Prostate gland (tissue), 2 donors: ENCODE measurements at regions not wholly inside any gene's neighbourhood (a gene's known extent, or its start where the extent isn't known, plus 50 kb on each side); places are given as distances from the start of the nearest gene placed in this dataset.

Source experiments
- DNase-seq: peaks from one replicate; pipeline ENCODE4 v3.0.0-alpha.2; 2019; ENCODE audit warnings: low spot score
- H3K27ac ChIP-seq, 2 donors: fragments of 200-600 bp; sonication (generic); 2 replicates each; pipeline ENCODE4 v1.5.1; 2017 to 2019
- H3K27me3 ChIP-seq: fragments of 200-600 bp; sonication (generic); replicated peaks from 2 replicates; pipeline ENCODE4 v1.5.1; 2019; ENCODE audit not compliant: insufficient read depth
- H3K36me3 ChIP-seq, 2 donors: fragments of 200-600 bp; sonication (generic); 1 replicate in 1 of 2; 2 replicates in 1 of 2; pipeline versions ENCODE4 v1.5.1 to v1.8.1; 2017 to 2019
- H3K4me1 ChIP-seq: fragments of 200-600 bp; sonication (generic); replicated peaks from 2 replicates; pipeline ENCODE4 v1.5.1; 2019
- H3K4me3 ChIP-seq, 2 donors: fragments of 200-600 bp; sonication (generic); 2 replicates each; pipeline ENCODE4 v1.5.1; 2017 to 2019
- H3K9me3 ChIP-seq: fragments of 200-600 bp; sonication (generic); 2 replicates; pipeline ENCODE4 v1.5.1; 2017
- POLR2A ChIP-seq: fragments of 450-650 bp; IDR thresholded peaks from one replicate; pipeline ENCODE4 v1.6.1; 2016; ENCODE audit warnings: antibody characterized with exemption, mild to moderate bottlenecking
- POLR2AphosphoS5 ChIP-seq: sonication (generic); formaldehyde crosslinking; IDR thresholded peaks from one replicate; pipeline ENCODE4 v1.6.1; 2017; ENCODE audit warnings: antibody characterized with exemption
- WGBS: methylation state at CpG from one replicate; pipeline ENCODE4 v1.1.5; 2018; 5-methylcytosine and 5-hydroxymethylcytosine counted together
- intact Hi-C: fragments of 100-400 bp; cut with DNase I; formaldehyde crosslinking; loops from one replicate; pipeline ENCODE4 v1.14.2; 2022
- TF ChIP-seq, protein P1 (sequence below), 4 experiments: fragments of 200-600 bp in 2 of 4; fragments of 450-650 bp in 2 of 4; sonication (generic) in 2 of 4; IDR thresholded peaks; 1 replicate in 3 of 4; 2 replicates in 1 of 4; pipeline ENCODE4 v1.5.1; 2016 to 2019; ENCODE audit warnings: antibody characterized with exemption in 4 of 4, mild to moderate bottlenecking in 2 of 4, moderate library complexity in 2 of 4

DNA sequence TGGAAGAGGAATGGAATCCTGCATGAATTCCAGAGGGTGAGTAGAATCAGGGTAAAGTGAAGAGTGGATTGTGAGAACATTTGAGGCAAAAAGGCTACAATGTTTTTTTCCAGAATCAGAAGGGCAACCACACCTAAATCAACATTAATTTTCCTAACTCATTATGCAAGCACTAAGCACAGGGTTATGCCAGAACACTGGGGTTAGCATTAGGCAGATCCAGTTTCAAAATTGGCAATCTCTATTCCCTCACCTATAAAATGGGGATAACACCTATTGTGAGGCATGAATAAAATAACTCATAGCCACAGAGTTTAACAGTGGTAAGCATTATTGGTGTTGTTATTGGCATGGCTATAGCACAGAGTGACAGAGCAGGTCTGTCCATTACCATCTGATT is 378.6 kb upstream of the FAT3 start:
- no peak overlapping the region for H3K27ac ChIP-seq
- no peaks in the 10 kb centered on the region for H3K27me3 ChIP-seq
- H3K4me3 ChIP-seq: no peak overlapping the region
- DNase-seq: no peak
- TF ChIP-seq, protein P1, sequence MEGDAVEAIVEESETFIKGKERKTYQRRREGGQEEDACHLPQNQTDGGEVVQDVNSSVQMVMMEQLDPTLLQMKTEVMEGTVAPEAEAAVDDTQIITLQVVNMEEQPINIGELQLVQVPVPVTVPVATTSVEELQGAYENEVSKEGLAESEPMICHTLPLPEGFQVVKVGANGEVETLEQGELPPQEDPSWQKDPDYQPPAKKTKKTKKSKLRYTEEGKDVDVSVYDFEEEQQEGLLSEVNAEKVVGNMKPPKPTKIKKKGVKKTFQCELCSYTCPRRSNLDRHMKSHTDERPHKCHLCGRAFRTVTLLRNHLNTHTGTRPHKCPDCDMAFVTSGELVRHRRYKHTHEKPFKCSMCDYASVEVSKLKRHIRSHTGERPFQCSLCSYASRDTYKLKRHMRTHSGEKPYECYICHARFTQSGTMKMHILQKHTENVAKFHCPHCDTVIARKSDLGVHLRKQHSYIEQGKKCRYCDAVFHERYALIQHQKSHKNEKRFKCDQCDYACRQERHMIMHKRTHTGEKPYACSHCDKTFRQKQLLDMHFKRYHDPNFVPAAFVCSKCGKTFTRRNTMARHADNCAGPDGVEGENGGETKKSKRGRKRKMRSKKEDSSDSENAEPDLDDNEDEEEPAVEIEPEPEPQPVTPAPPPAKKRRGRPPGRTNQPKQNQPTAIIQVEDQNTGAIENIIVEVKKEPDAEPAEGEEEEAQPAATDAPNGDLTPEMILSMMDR (IDR thresholded peaks at IDR 0.05): no peak
- TF ChIP-seq POLR2AphosphoS5: no peak
- H3K9me3 ChIP-seq: no peaks in the 10 kb centered on the region
- H3K36me3 ChIP-seq: no peaks in the 10 kb centered on the region
- intact Hi-C loops: no loop called here
- H3K4me1 ChIP-seq: no peaks in the 10 kb centered on the region

DNA sequence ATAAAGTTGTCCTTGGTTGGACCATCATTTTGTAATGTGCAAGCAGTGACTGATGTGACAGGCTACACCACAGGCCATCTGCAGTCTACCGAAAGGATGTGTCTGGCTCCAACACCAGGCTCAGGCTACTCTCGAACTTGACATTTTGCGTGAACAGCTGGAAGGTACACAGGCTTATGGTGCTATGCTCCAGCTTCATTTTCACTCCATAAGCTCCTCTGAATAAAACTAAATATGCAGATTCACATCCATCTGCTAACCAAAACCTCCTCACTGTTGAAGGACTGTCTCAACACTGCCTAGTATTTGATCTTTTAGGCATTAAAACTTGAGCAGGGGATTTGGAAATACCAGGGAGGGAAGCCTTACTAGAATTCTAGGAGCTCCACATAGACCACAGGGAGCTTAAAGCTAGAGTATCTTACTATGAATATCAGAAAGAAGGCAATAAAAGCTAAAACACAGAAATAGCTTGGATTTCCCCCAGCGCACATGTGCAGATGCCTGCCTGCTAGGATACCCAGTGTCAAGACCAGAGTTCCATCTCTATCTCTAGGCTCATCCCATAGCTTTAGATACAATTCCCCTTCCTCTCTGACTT is 383.9 kb upstream of the FAT3 start:
- intact Hi-C loops: no loop called here
- Histone ChIP-seq H3K27me3 (no peaks in the 10 kb centered on the region), H3K27ac (no peak overlapping the region), H3K36me3 (no peaks in the 10 kb centered on the region), H3K9me3 (no peaks in the 10 kb centered on the region), H3K4me1 (no peaks in the 10 kb centered on the region), H3K4me3 (no peak overlapping the region)
- 95% methylated on average over 4 of the region's 4 CpGs for WGBS
- no peak for DNase-seq
- TF ChIP-seq, protein P1 (IDR thresholded peaks at IDR 0.05): no peak
- TF ChIP-seq POLR2AphosphoS5 (no peak), POLR2A (no peak)

DNA sequence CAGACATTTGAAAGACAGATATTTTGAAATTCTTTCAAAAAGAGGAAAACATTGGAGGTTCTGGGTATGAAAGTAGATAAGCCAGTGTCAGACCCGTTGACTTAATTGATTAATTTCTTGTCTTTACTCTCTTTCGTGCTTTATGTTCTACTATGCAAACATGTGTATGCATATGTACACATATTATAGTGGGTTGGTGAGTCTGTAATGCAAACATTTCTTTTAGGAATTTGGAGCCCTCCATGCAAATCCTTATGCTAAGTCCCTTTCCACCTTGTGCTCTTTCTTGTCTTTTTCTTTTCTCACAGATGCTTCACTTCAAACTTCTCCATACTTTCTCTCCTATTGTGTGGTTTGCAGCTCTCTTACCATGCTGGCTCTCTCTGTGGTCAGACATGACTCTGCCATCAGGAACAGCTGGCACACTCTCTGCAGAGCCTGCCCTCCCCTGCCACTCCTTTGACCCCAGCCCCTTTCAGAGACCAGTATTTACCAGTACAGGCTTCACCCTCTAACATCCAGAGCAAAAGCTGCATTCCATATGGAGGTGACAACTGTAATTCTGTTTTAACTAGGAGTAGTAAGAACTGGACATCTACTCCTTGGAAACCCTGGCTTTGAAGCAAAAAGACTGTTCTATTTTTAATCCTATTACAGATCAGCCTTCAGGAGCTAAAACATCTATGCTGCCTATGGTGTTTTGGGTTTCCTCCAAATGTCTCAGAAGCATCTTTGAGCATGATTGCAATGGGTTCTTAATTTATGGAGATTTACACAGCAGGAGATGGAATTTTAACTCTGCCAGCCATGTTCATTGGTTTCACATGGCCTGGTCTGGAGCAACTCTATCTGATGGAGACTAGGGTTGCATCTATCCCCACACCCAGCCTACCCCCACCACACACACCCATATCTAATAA is 386.9 kb upstream of the FAT3 start:
- Histone ChIP-seq H3K27ac (no peak overlapping the region), H3K4me1 (no peaks in the 10 kb centered on the region), H3K9me3 (no peaks in the 10 kb centered on the region), H3K36me3 (no peaks in the 10 kb centered on the region), H3K27me3 (no peaks in the 10 kb centered on the region), H3K4me3 (no peak overlapping the region)
- WGBS: 64% methylated on average over 2 of the region's 2 CpGs
- TF ChIP-seq, protein P1 (IDR thresholded peaks at IDR 0.05): no peak
- TF ChIP-seq POLR2AphosphoS5 (no peak), POLR2A (no peak)
- intact Hi-C loops: no loop called here
- no peak for DNase-seq

DNA sequence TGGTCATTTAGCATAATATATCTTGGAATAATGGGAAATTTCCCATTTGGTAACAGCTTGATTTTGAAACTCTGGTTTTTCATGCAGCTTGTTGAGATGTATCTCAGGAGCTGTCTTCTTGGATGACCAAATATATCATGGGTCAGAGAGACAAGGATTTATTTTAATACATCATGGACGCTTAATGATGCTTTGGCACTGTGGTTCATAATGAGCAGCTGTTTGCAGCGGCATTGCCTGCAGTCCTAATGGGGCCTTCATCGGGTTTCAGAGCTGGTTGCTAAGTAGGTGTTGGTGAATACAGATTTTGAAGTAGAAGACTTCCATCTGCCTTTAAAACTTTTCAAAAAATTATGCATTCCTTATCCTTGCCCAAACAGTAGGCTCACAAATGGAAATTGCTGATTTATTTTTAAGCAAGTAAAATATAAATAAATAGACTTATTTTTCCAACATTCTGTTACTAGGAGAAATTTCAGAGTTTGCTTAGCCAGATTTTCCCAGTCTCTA is 389.5 kb upstream of the FAT3 start:
- WGBS: 88% methylated on average over 3 of the region's 3 CpGs
- Histone ChIP-seq H3K27ac (no peak overlapping the region), H3K9me3 (no peaks in the 10 kb centered on the region), H3K4me1 (no peaks in the 10 kb centered on the region), H3K36me3 (no peaks in the 10 kb centered on the region), H3K27me3 (no peaks in the 10 kb centered on the region), H3K4me3 (no peak overlapping the region)
- no peak for DNase-seq
- intact Hi-C loops: no loop called here
- TF ChIP-seq POLR2A: no peak
- TF ChIP-seq, protein P1 (IDR thresholded peaks at IDR 0.05): no peak
- TF ChIP-seq POLR2AphosphoS5: no peak
